Natural killer cell (primary cell): ENCODE measurements at regions not wholly inside any gene's neighbourhood (a gene's known extent, or its start where the extent isn't known, plus 50 kb on each side); places are given as distances from the start of the nearest gene placed in this dataset.

Experiments
- ATAC-seq, 3 donors: fragments of 150-1000 bp in 2 of 3; fragments of 200-7000 bp in 1 of 3; cut with Tn5 transposase; 1 replicate in 1 of 3; 2 replicates in 2 of 3; pipeline ENCODE4 v1.10.0; 2021; ENCODE audit warnings: mild to moderate bottlenecking in 2 of 3, moderate library complexity in 2 of 3
- DNase-seq, 2 donors: peaks; one replicate each; pipeline versions ENCODE4 v3.0.0 to v3.0.0-alpha.2; 2013 to 2021; ENCODE audit warnings: mixed read lengths in 1 of 2
- H3K27ac ChIP-seq: one replicate; pipeline ENCODE4 v1.5.1; 2013; ENCODE audit warnings: mild to moderate bottlenecking, low read length
- H3K27me3 ChIP-seq: one replicate; pipeline ENCODE4 v1.6.1; 2013; ENCODE audit warnings: low read length; ENCODE audit not compliant: control insufficient read depth, insufficient read depth
- H3K36me3 ChIP-seq: one replicate; pipeline ENCODE4 v1.6.1; 2013; ENCODE audit warnings: low read length; ENCODE audit not compliant: control insufficient read depth, insufficient read depth
- H3K4me1 ChIP-seq: one replicate; pipeline ENCODE4 v1.6.1; 2013; ENCODE audit warnings: low read length; ENCODE audit not compliant: control insufficient read depth, insufficient read depth
- H3K4me3 ChIP-seq: one replicate; pipeline ENCODE4 v1.5.1; 2013; ENCODE audit warnings: low read length
- H3K9me3 ChIP-seq: one replicate; pipeline ENCODE4 v1.6.1; 2013; ENCODE audit warnings: low read length; ENCODE audit not compliant: control insufficient read depth, insufficient read depth
- H3K27ac Mint-ChIP-seq, 2 donors: one replicate each; pipeline ENCODE4 v1.8.0; 2022; ENCODE audit warnings: mild to moderate bottlenecking in 2 of 2, mixed read lengths in 2 of 2, moderate library complexity in 1 of 2
- H3K27me3 Mint-ChIP-seq, 2 donors: one replicate each; pipeline ENCODE4 v1.8.0; 2022; ENCODE audit warnings: low read depth in 2 of 2, mixed read lengths in 2 of 2
- H3K36me3 Mint-ChIP-seq: one replicate; pipeline ENCODE4 v1.8.0; 2022; ENCODE audit warnings: mixed read lengths
- H3K4me1 Mint-ChIP-seq, 2 donors: one replicate each; pipeline ENCODE4 v1.8.0; 2022; ENCODE audit warnings: mixed read lengths in 2 of 2
- H3K4me3 Mint-ChIP-seq: one replicate; pipeline ENCODE4 v1.8.0; 2022; ENCODE audit warnings: mild to moderate bottlenecking, moderate library complexity, mixed read lengths
- H3K9me3 Mint-ChIP-seq, 2 donors: one replicate each; pipeline ENCODE4 v1.8.0; 2022; ENCODE audit warnings: mixed read lengths in 2 of 2
- CTCF ChIP-seq: fragments of 200-600 bp; IDR thresholded peaks from one replicate; pipeline ENCODE4 v1.8.0; 2022; ENCODE audit warnings: antibody characterized with exemption
- WGBS: methylation state at CpG from one replicate; pipeline ENCODE4 v1.1.7; 2013; ENCODE audit warnings: missing lambda C conversion rate; ENCODE audit not compliant: insufficient coverage; 5-methylcytosine and 5-hydroxymethylcytosine counted together
- intact Hi-C: fragments of 100-400 bp; cut with micrococcal nuclease; formaldehyde crosslinking; loops from one replicate; pipeline ENCODE4 v1.14.2; 2022

GRCh38 chr2:7627583-7627982 lies 710.4 kb downstream of the RNF144A start:
- TF ChIP-seq CTCF, result no peak
- DNase-seq (no peak), ATAC-seq (no peak)
- Mint-ChIP-seq H3K4me1 (peaks cover 0 to 7% of the 10 kb centered on the region in 2 donors), H3K9me3 (peaks cover 0 to 2% of the 10 kb centered on the region in 2 donors), H3K27me3 (peaks cover 0 to 3% of the 10 kb centered on the region in 2 donors), H3K4me3 (no peak overlapping the region), H3K27ac (no peak overlapping the region), H3K36me3 (no peaks in the 10 kb centered on the region)
- H3K27me3 ChIP-seq, result no peaks in the 10 kb centered on the region
- peaks cover 5% of the 10 kb centered on the region for H3K4me1 ChIP-seq
- no peak overlapping the region for H3K27ac ChIP-seq
- no peaks in the 10 kb centered on the region for H3K36me3 ChIP-seq
- intact Hi-C loops, result no loop called here
- 70% methylated on average over 3 of the region's 3 CpGs for WGBS
- no peaks in the 10 kb centered on the region for H3K9me3 ChIP-seq
- no peak overlapping the region for H3K4me3 ChIP-seq

GRCh38 chr2:7632420-7632819 lies 715.2 kb downstream of the RNF144A start:
- Histone ChIP-seq H3K4me1 (no peaks in the 10 kb centered on the region), H3K27me3 (no peaks in the 10 kb centered on the region), H3K36me3 (no peaks in the 10 kb centered on the region), H3K27ac (no peak overlapping the region), H3K9me3 (no peaks in the 10 kb centered on the region), H3K4me3 (no peak overlapping the region)
- H3K4me3 Mint-ChIP-seq, result no peak overlapping the region
- DNase-seq, result no peak
- intact Hi-C loops, result no loop called here
- no peak for ATAC-seq
- 75% methylated on average over 2 of the region's 4 CpGs for WGBS
- TF ChIP-seq CTCF, result no peak
- H3K9me3 Mint-ChIP-seq, result peaks cover 0 to 2% of the 10 kb centered on the region in 2 donors
- H3K4me1 Mint-ChIP-seq, result no peaks in the 10 kb centered on the region
- H3K27me3 Mint-ChIP-seq, result peaks cover 8 to 27% of the 10 kb centered on the region in 2 donors
- no peak overlapping the region for H3K27ac Mint-ChIP-seq
- H3K36me3 Mint-ChIP-seq, result no peaks in the 10 kb centered on the region

GRCh38 chr2:7633566-7634153 lies 716.4 kb downstream of the RNF144A start:
- no peaks in the 10 kb centered on the region for H3K9me3 ChIP-seq
- peaks cover 0 to 2% of the 10 kb centered on the region in 2 donors for H3K9me3 Mint-ChIP-seq
- no peak for TF ChIP-seq CTCF
- no peaks in the 10 kb centered on the region for H3K4me1 ChIP-seq
- H3K36me3 ChIP-seq, result no peaks in the 10 kb centered on the region
- DNase-seq (no peak), ATAC-seq (no peak)
- no peak overlapping the region for H3K27ac ChIP-seq
- no peak overlapping the region for H3K4me3 ChIP-seq
- peaks cover 8 to 35% of the 10 kb centered on the region in 2 donors for H3K27me3 Mint-ChIP-seq
- no peaks in the 10 kb centered on the region for H3K36me3 Mint-ChIP-seq
- no peak overlapping the region for H3K4me3 Mint-ChIP-seq
- H3K27me3 ChIP-seq, result no peaks in the 10 kb centered on the region
- intact Hi-C loops, result no loop called here
- no peak overlapping the region for H3K27ac Mint-ChIP-seq
- WGBS, result 93% methylated on average over 6 of the region's 7 CpGs
- no peaks in the 10 kb centered on the region for H3K4me1 Mint-ChIP-seq

GRCh38 chr2:7634409-7634808 lies 717.2 kb downstream of the RNF144A start:
- Histone ChIP-seq H3K27me3 (no peaks in the 10 kb centered on the region), H3K27ac (no peak overlapping the region), H3K9me3 (no peaks in the 10 kb centered on the region), H3K4me3 (no peak overlapping the region), H3K36me3 (no peaks in the 10 kb centered on the region), H3K4me1 (no peaks in the 10 kb centered on the region)
- TF ChIP-seq CTCF, result no peak
- H3K27me3 Mint-ChIP-seq, result peaks cover 8 to 42% of the 10 kb centered on the region in 2 donors
- intact Hi-C loops, result no loop called here
- no peak for ATAC-seq
- H3K27ac Mint-ChIP-seq, result no peak overlapping the region
- no peaks in the 10 kb centered on the region for H3K4me1 Mint-ChIP-seq
- no peak for DNase-seq
- no peaks in the 10 kb centered on the region for H3K36me3 Mint-ChIP-seq
- no peak overlapping the region for H3K4me3 Mint-ChIP-seq
- 85% methylated on average over 7 of the region's 7 CpGs for WGBS
- H3K9me3 Mint-ChIP-seq, result peaks cover 0 to 2% of the 10 kb centered on the region in 2 donors
